Caco-2 (cell line): ENCODE measurements at regions not wholly inside any gene's neighbourhood (a gene's known extent, or its start where the extent isn't known, plus 50 kb on each side); places are given as distances from the start of the nearest gene placed in this dataset.

Experiments
- BruUV-seq: library from RNA; stranded (reverse); fragments of 400-500 nt; replicated peaks from 2 replicates; lab custom pipeline; 2021; lab: Mats Ljungman, UMichigan
- CTCF ChIA-PET: fragments of 300-600 bp; sonication (Branson Sonifier 250); formaldehyde crosslinking; loops from one replicate; lab custom pipeline; 2022; ENCODE audit warnings: antibody characterized with exemption; lab: Charles Lee
- POLR2A ChIA-PET: fragments of 300-600 bp; sonication (Branson Sonifier 250); formaldehyde crosslinking; loops from one replicate; lab custom pipeline; 2022; ENCODE audit warnings: antibody characterized with exemption; lab: Charles Lee
- DNase-seq, 2 experiments: peaks; one replicate each; pipeline versions ENCODE4 v3.0.0 to v3.0.0-alpha.2; 2020 to 2022
- H3K27me3 ChIP-seq: replicated peaks from 2 replicates; pipeline ENCODE4 v1.6.0; 2011; ENCODE audit warnings: low read length; ENCODE audit not compliant: control insufficient read depth, insufficient read depth
- H3K36me3 ChIP-seq: 2 replicates; pipeline ENCODE4 v1.5.1; 2011; ENCODE audit warnings: low read length; ENCODE audit not compliant: control insufficient read depth, insufficient read depth
- H3K4me1 ChIP-seq: fragments of 250-450 bp; sonication (Bioruptor Pico); 2 replicates; pipeline ENCODE4 v1.5.1; 2020; ENCODE audit warnings: mild to moderate bottlenecking
- H3K4me3 ChIP-seq: 2 replicates; pipeline ENCODE4 v1.5.1; 2011; ENCODE audit warnings: low read depth, mild to moderate bottlenecking, control low read depth, low read length
- H3K9me3 ChIP-seq: fragments of 250-450 bp; sonication (Bioruptor Pico); 2 replicates; pipeline ENCODE4 v1.5.1; 2020; ENCODE audit warnings: mild to moderate bottlenecking, moderate library complexity
- H3K27ac Mint-ChIP-seq: one replicate; pipeline ENCODE4 v1.8.0; 2022; ENCODE audit warnings: mixed read lengths; ENCODE audit not compliant: unreplicated experiment
- H3K27me3 Mint-ChIP-seq: one replicate; pipeline ENCODE4 v1.8.0; 2022; ENCODE audit warnings: mixed read lengths; ENCODE audit not compliant: insufficient read depth, unreplicated experiment
- H3K36me3 Mint-ChIP-seq: one replicate; pipeline ENCODE4 v1.8.0; 2022; ENCODE audit warnings: mild to moderate bottlenecking, mixed read lengths; ENCODE audit not compliant: insufficient read depth, unreplicated experiment
- H3K4me1 Mint-ChIP-seq: one replicate; pipeline ENCODE4 v1.8.0; 2022; ENCODE audit warnings: low read depth, mixed read lengths; ENCODE audit not compliant: unreplicated experiment
- H3K4me3 Mint-ChIP-seq: one replicate; pipeline ENCODE4 v1.8.0; 2022; ENCODE audit warnings: mild to moderate bottlenecking, moderate library complexity, mixed read lengths; ENCODE audit not compliant: unreplicated experiment
- H3K9me3 Mint-ChIP-seq: one replicate; pipeline ENCODE4 v1.8.0; 2022; ENCODE audit warnings: mixed read lengths; ENCODE audit not compliant: unreplicated experiment
- CTCF ChIP-seq, 2 experiments: fragments of 200-600 bp in 1 of 2; IDR thresholded peaks; 1 replicate in 1 of 2; 2 replicates in 1 of 2; pipeline versions ENCODE4 v1.5.1 to v1.8.0; 2011 to 2022; ENCODE audit warnings: antibody characterized with exemption in 1 of 2, control low read depth in 1 of 2, inconsistent platforms in 1 of 2, low read depth in 1 of 2, low read length in 1 of 2, mild to moderate bottlenecking in 1 of 2, moderate library complexity in 1 of 2; ENCODE audit not compliant: insufficient read depth in 1 of 2, severe bottlenecking in 1 of 2, unreplicated experiment in 1 of 2
- intact Hi-C: fragments of 100-400 bp; cut with micrococcal nuclease; formaldehyde crosslinking; loops from one replicate; pipeline ENCODE4 v1.10.0; 2022; ENCODE audit not compliant: unreplicated experiment

DNA sequence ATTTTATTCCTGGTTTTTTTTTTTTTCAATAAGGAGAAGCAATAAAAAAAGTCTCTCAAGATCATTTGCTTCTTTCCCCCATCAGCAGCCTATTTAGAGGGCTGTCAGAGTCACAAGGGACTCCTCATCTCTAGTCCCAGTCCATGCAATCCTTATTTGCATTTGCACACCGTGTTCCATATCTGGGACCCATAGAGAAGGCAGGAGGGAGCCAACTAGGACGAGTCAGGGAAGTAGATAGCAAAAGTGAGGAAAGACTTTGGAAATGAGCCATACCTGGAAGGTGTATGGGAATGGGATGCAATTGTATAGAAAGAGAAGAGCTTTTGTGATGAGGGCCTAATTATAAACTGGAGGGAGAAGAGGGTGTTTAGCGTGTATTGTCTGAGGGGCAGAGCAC is 160.0 kb downstream of the PIK3R1 start:
- H3K4me1 ChIP-seq: no peaks in the 10 kb centered on the region
- no peak overlapping the region for H3K27ac Mint-ChIP-seq
- H3K4me3 ChIP-seq: no peak overlapping the region
- no peaks in the 10 kb centered on the region for H3K36me3 ChIP-seq
- no TSS peak for BruUV-seq
- POLR2A ChIA-PET: no interaction called here
- no peak overlapping the region for H3K4me3 Mint-ChIP-seq
- H3K36me3 Mint-ChIP-seq: no peaks in the 10 kb centered on the region
- H3K9me3 ChIP-seq: no peaks in the 10 kb centered on the region
- peaks cover 2% of the 10 kb centered on the region for H3K27me3 Mint-ChIP-seq
- H3K4me1 Mint-ChIP-seq: no peaks in the 10 kb centered on the region
- TF ChIP-seq CTCF (IDR thresholded peaks at IDR 0.05; ENCODE audit: insufficient read depth in 1 of 2, low read depth in 1 of 2, low read length in 1 of 2, severe bottlenecking in 1 of 2, unreplicated experiment in 1 of 2): no peak
- CTCF ChIA-PET: no interaction called here
- H3K9me3 Mint-ChIP-seq: no peaks in the 10 kb centered on the region
- no peaks in the 10 kb centered on the region for H3K27me3 ChIP-seq
- DNase-seq: no peak
- intact Hi-C loops: no loop called here

DNA sequence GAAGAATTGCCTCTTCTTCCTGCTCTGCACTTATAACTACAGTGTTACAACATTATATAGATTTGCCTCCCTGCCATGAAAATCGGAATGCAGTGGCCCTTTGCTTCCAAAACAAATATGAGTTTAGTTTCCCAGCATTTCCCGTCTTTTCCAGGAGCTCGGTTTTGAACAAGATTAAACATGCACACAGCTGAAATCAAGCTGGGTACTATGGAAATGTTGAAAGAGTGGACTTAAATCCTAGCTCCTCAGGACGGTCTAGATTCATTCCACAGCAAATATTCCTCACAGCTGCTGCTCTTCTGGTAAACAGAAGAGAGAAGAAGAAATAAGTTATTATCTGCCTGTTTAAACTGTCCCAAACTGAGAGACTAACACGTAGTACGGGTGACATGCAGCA is 161.4 kb downstream of the PIK3R1 start:
- Mint-ChIP-seq H3K36me3 (no peaks in the 10 kb centered on the region), H3K9me3 (no peaks in the 10 kb centered on the region), H3K4me3 (no peak overlapping the region), H3K27ac (no peak overlapping the region), H3K27me3 (peaks cover 2% of the 10 kb centered on the region), H3K4me1 (no peaks in the 10 kb centered on the region)
- no peak for TF ChIP-seq CTCF (IDR thresholded peaks at IDR 0.05; ENCODE audit: insufficient read depth in 1 of 2, low read depth in 1 of 2, low read length in 1 of 2, severe bottlenecking in 1 of 2, unreplicated experiment in 1 of 2)
- intact Hi-C loops: no loop called here
- no peaks in the 10 kb centered on the region for H3K4me1 ChIP-seq
- H3K36me3 ChIP-seq: no peaks in the 10 kb centered on the region
- H3K4me3 ChIP-seq: no peak overlapping the region
- POLR2A ChIA-PET: no interaction called here
- CTCF ChIA-PET: interaction anchor here (0.6 kb wide), 1 partner anchor 10 kb away, joined by 3 read pairs; no protein-coding TSS in a partner anchor
- no peaks in the 10 kb centered on the region for H3K27me3 ChIP-seq
- BruUV-seq: no TSS peak
- DNase-seq: no peak
- H3K9me3 ChIP-seq: no peaks in the 10 kb centered on the region

- intact Hi-C loops: no loop called here
- POLR2A ChIA-PET: no interaction called here
- no peaks in the 10 kb centered on the region for H3K36me3 ChIP-seq
- H3K36me3 Mint-ChIP-seq: no peaks in the 10 kb centered on the region
- no peak for DNase-seq
- peaks cover 1% of the 10 kb centered on the region for H3K27me3 Mint-ChIP-seq
- H3K9me3 Mint-ChIP-seq: no peaks in the 10 kb centered on the region
- H3K4me3 Mint-ChIP-seq: no peak overlapping the region
- H3K9me3 ChIP-seq: no peaks in the 10 kb centered on the region
- H3K27me3 ChIP-seq: no peaks in the 10 kb centered on the region
- BruUV-seq: no TSS peak
- no peaks in the 10 kb centered on the region for H3K4me1 Mint-ChIP-seq
- TF ChIP-seq CTCF (IDR thresholded peaks at IDR 0.05; ENCODE audit: insufficient read depth in 1 of 2, low read depth in 1 of 2, low read length in 1 of 2, severe bottlenecking in 1 of 2, unreplicated experiment in 1 of 2): no peak
- H3K4me3 ChIP-seq: no peak overlapping the region
- no peak overlapping the region for H3K27ac Mint-ChIP-seq
- no peaks in the 10 kb centered on the region for H3K4me1 ChIP-seq
- CTCF ChIA-PET: no interaction called here
These were observed 162.2 kb downstream of the PIK3R1 start for GRCh38 chr5:68377733-68378132.
